Mesodermal cell (in vitro differentiated cells): ENCODE measurements at regions not wholly inside any gene's neighbourhood (a gene's known extent, or its start where the extent isn't known, plus 50 kb on each side); places are given as distances from the start of the nearest gene placed in this dataset.

ENCODE experiments used
- H3K27ac ChIP-seq: 2 replicates; pipeline ENCODE4 v1.7.0; 2013; ENCODE audit warnings: mild to moderate bottlenecking, low read depth, low read length, moderate library complexity; ENCODE audit not compliant: severe bottlenecking
- H3K36me3 ChIP-seq: 2 replicates; pipeline ENCODE4 v1.7.1; 2013; ENCODE audit warnings: mild to moderate bottlenecking, low read length, moderate library complexity; ENCODE audit not compliant: control insufficient read depth, insufficient read depth
- H3K4me1 ChIP-seq: one replicate; pipeline ENCODE4 v1.7.1; 2013; ENCODE audit warnings: mild to moderate bottlenecking, low read length; ENCODE audit not compliant: insufficient read depth, control insufficient read depth, poor library complexity, severe bottlenecking
- H3K4me3 ChIP-seq: 2 replicates; pipeline ENCODE4 v1.7.0; 2013; ENCODE audit warnings: low read length, control low read depth, mild to moderate bottlenecking; ENCODE audit not compliant: insufficient read depth, poor library complexity, severe bottlenecking; ENCODE audit errors: extremely low read depth
- H3K9me3 ChIP-seq: 2 replicates; pipeline ENCODE4 v1.7.1; 2013; ENCODE audit warnings: mild to moderate bottlenecking, low read length, moderate library complexity; ENCODE audit not compliant: control insufficient read depth
- WGBS, 2 experiments: methylation state at CpG; one replicate each; pipeline ENCODE4 v1.1.5; 2013; ENCODE audit warnings: missing lambda C conversion rate in 2 of 2; ENCODE audit not compliant: insufficient coverage in 2 of 2; 5-methylcytosine and 5-hydroxymethylcytosine counted together

GRCh38 chr11:23990346-23991164, 506.3 kb upstream of the LUZP2 start:
- 67% methylated on average over 1 of the region's 2 CpGs; no CpG with 5 or more reads in 1 of the 2 experiments for WGBS, 2 experiments
- H3K27ac ChIP-seq, result no peak overlapping the region

GRCh38 chr11:23991165-23991539, 505.7 kb upstream of the LUZP2 start:
- no peaks in the 10 kb centered on the region for H3K9me3 ChIP-seq
- no peak overlapping the region for H3K4me3 ChIP-seq
- no peaks in the 10 kb centered on the region for H3K36me3 ChIP-seq
- 91 to 94% methylated on average over 2 of the region's 2 CpGs for WGBS, 2 experiments
- peaks cover 5% of the 10 kb centered on the region for H3K4me1 ChIP-seq
- no peak overlapping the region for H3K27ac ChIP-seq

More at GRCh38 chr11:23990346-23991164, 506.3 kb upstream of the LUZP2 start:
- Histone ChIP-seq H3K36me3 (no peaks in the 10 kb centered on the region), H3K4me1 (peaks cover 5% of the 10 kb centered on the region), H3K4me3 (no peak overlapping the region), H3K9me3 (no peaks in the 10 kb centered on the region)

- Histone ChIP-seq H3K36me3 (no peaks in the 10 kb centered on the region), H3K27ac (no peak overlapping the region), H3K4me1 (peaks cover 4% of the 10 kb centered on the region), H3K9me3 (no peaks in the 10 kb centered on the region), H3K4me3 (no peak overlapping the region)
Observed at GRCh38 chr11:23995891-23996290, 501.0 kb upstream of the LUZP2 start.

GRCh38 chr11:23997356-23997755, 499.5 kb upstream of the LUZP2 start:
- Histone ChIP-seq H3K27ac (no peak overlapping the region), H3K36me3 (no peaks in the 10 kb centered on the region), H3K4me3 (no peak overlapping the region), H3K4me1 (no peaks in the 10 kb centered on the region), H3K9me3 (no peaks in the 10 kb centered on the region)
- WGBS, 2 experiments, result 100% methylated on average over 1 of the region's 1 CpG

GRCh38 chr11:24005202-24005876, 491.5 kb upstream of the LUZP2 start:
- Histone ChIP-seq H3K36me3 (no peaks in the 10 kb centered on the region), H3K4me1 (no peaks in the 10 kb centered on the region), H3K9me3 (no peaks in the 10 kb centered on the region), H3K4me3 (no peak overlapping the region), H3K27ac (no peak overlapping the region)

- H3K4me1 ChIP-seq, result no peaks in the 10 kb centered on the region
- H3K36me3 ChIP-seq, result no peaks in the 10 kb centered on the region
- H3K4me3 ChIP-seq, result no peak overlapping the region
- H3K27ac ChIP-seq, result no peak overlapping the region
- WGBS, 2 experiments, result 86 to 100% methylated on average over 1 of the region's 3 CpGs
- peaks cover 8% of the 10 kb centered on the region for H3K9me3 ChIP-seq
Observed at GRCh38 chr11:24043842-24044241, 453.0 kb upstream of the LUZP2 start.

- Histone ChIP-seq H3K4me3 (no peak overlapping the region), H3K36me3 (no peaks in the 10 kb centered on the region), H3K9me3 (peaks cover 8% of the 10 kb centered on the region), H3K4me1 (no peaks in the 10 kb centered on the region), H3K27ac (no peak overlapping the region)
- WGBS, 2 experiments, result no CpG with 5 or more reads among the region's 1 CpG
Observed at GRCh38 chr11:24046731-24047130, 450.1 kb upstream of the LUZP2 start.

GRCh38 chr11:24056051-24056450, 440.8 kb upstream of the LUZP2 start:
- no peaks in the 10 kb centered on the region for H3K36me3 ChIP-seq
- no peaks in the 10 kb centered on the region for H3K4me1 ChIP-seq
- no peak overlapping the region for H3K27ac ChIP-seq
- H3K9me3 ChIP-seq, result no peaks in the 10 kb centered on the region
- H3K4me3 ChIP-seq, result no peak overlapping the region

GRCh38 chr11:24060125-24060524, 436.7 kb upstream of the LUZP2 start:
- no peak overlapping the region for H3K27ac ChIP-seq
- H3K9me3 ChIP-seq, result no peaks in the 10 kb centered on the region
- no peaks in the 10 kb centered on the region for H3K4me1 ChIP-seq
- no peak overlapping the region for H3K4me3 ChIP-seq
- 90% methylated on average over 2 of the region's 3 CpGs; no CpG with 5 or more reads in 1 of the 2 experiments for WGBS, 2 experiments
- H3K36me3 ChIP-seq, result no peaks in the 10 kb centered on the region

GRCh38 chr11:24064309-24064903, 432.4 kb upstream of the LUZP2 start:
- Histone ChIP-seq H3K27ac (no peak overlapping the region), H3K4me1 (no peaks in the 10 kb centered on the region), H3K9me3 (no peaks in the 10 kb centered on the region), H3K4me3 (no peak overlapping the region), H3K36me3 (no peaks in the 10 kb centered on the region)
- WGBS, 2 experiments, result 83% methylated on average over 2 of the region's 6 CpGs; no CpG with 5 or more reads in 1 of the 2 experiments

GRCh38 chr11:24068197-24068596, 428.7 kb upstream of the LUZP2 start:
- H3K27ac ChIP-seq, result no peak overlapping the region
- no CpG with 5 or more reads among the region's 2 CpGs for WGBS, 2 experiments
- H3K4me3 ChIP-seq, result no peak overlapping the region
- H3K4me1 ChIP-seq, result no peaks in the 10 kb centered on the region
- no peaks in the 10 kb centered on the region for H3K9me3 ChIP-seq
- no peaks in the 10 kb centered on the region for H3K36me3 ChIP-seq
